ENCODE measurements at regions not wholly inside any gene's neighbourhood (a gene's known extent, or its start where the extent isn't known, plus 50 kb on each side); places are given as distances from the start of the nearest gene placed in this dataset.

DNA sequence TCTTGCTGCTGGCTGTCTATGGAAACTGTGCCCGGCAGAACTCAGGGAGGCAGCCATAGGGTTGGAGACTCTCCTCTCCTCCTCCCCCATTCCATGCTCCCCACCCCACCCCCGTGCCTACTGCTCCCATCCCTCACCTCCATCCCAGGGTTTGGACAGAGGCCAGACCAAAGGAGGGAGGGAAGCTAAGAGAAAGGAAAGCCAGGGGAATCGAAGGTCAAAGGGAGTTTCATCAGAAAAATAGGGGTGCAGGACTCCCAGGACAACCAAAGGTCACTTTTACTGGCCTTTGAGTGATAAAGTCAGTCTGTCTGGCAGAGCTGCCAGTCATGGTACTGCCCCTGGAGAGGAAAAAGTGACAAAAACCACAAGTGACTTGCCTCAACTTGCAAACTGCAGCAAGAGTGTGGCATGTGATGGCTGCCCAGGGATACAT, 187.3 kb upstream of the CTAGE1 start:
- TF ChIP-seq, protein P1, sequence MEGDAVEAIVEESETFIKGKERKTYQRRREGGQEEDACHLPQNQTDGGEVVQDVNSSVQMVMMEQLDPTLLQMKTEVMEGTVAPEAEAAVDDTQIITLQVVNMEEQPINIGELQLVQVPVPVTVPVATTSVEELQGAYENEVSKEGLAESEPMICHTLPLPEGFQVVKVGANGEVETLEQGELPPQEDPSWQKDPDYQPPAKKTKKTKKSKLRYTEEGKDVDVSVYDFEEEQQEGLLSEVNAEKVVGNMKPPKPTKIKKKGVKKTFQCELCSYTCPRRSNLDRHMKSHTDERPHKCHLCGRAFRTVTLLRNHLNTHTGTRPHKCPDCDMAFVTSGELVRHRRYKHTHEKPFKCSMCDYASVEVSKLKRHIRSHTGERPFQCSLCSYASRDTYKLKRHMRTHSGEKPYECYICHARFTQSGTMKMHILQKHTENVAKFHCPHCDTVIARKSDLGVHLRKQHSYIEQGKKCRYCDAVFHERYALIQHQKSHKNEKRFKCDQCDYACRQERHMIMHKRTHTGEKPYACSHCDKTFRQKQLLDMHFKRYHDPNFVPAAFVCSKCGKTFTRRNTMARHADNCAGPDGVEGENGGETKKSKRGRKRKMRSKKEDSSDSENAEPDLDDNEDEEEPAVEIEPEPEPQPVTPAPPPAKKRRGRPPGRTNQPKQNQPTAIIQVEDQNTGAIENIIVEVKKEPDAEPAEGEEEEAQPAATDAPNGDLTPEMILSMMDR (IDR thresholded peaks at IDR 0.05), result no peak
- TF ChIP-seq POLR2A (IDR thresholded peaks at IDR 0.05), result no peak

Measured in lower leg skin (tissue), 3 donors.